WTC11 (cell line): ENCODE measurements at regions not wholly inside any gene's neighbourhood (a gene's known extent, or its start where the extent isn't known, plus 50 kb on each side); places are given as distances from the start of the nearest gene placed in this dataset.

ENCODE experiments used
- ATAC-seq: fragments of 200-7000 bp; cut with Tn5 transposase; 2 replicates; pipeline ENCODE4 v1.10.0; 2021; ENCODE audit warnings: mild to moderate bottlenecking, moderate library complexity
- CTCF ChIA-PET: fragments of 300-600 bp; sonication (Branson Sonifier 250); formaldehyde crosslinking; loops from one replicate; lab custom pipeline; 2021; ENCODE audit warnings: antibody characterized with exemption; lab: Charles Lee
- POLR2A ChIA-PET: fragments of 350-600 bp; sonication (Branson Sonifier 250); formaldehyde crosslinking; loops from one replicate; lab custom pipeline; 2021; ENCODE audit warnings: antibody characterized with exemption; lab: Charles Lee
- DNase-seq: peaks from one replicate; pipeline ENCODE4 v3.0.0; 2021; ENCODE audit warnings: low spot score
- H3K27ac Mint-ChIP-seq: 2 replicates; pipeline ENCODE4 v1.8.0; 2021; ENCODE audit warnings: mixed read lengths
- H3K27me3 Mint-ChIP-seq: 2 replicates; pipeline ENCODE4 v1.8.0; 2021; ENCODE audit warnings: low read depth, mild to moderate bottlenecking, moderate library complexity, mixed read lengths
- H3K36me3 Mint-ChIP-seq: 2 replicates; pipeline ENCODE4 v1.8.0; 2021; ENCODE audit warnings: mixed read lengths
- H3K4me1 Mint-ChIP-seq: 2 replicates; pipeline ENCODE4 v1.8.0; 2022; ENCODE audit warnings: mixed read lengths
- H3K4me3 Mint-ChIP-seq: 2 replicates; pipeline ENCODE4 v1.8.0; 2021; ENCODE audit warnings: mild to moderate bottlenecking, moderate library complexity, mixed read lengths
- H3K9me3 Mint-ChIP-seq: 2 replicates; pipeline ENCODE4 v1.8.0; 2021; ENCODE audit warnings: mixed read lengths
- CBFB ChIP-seq: sonication (generic); formaldehyde crosslinking; IDR thresholded peaks from 2 replicates; pipeline ENCODE4 v1.8.1; 2022; ENCODE audit warnings: mild to moderate bottlenecking, low read depth, missing genetic modification reagents
- CREB1 ChIP-seq: sonication (generic); formaldehyde crosslinking; IDR thresholded peaks from 2 replicates; pipeline ENCODE4 v1.8.0; 2023; ENCODE audit warnings: mild to moderate bottlenecking, missing genetic modification reagents
- ESRRA ChIP-seq: sonication (generic); formaldehyde crosslinking; IDR thresholded peaks from 2 replicates; pipeline ENCODE4 v1.8.1; 2022; ENCODE audit warnings: mild to moderate bottlenecking, missing genetic modification reagents, borderline replicate concordance
- JAZF1 ChIP-seq: fragments of 250-450 bp; sonication (Bioruptor Pico); IDR thresholded peaks from 2 replicates; pipeline ENCODE4 v1.9.0; 2021; ENCODE audit warnings: moderate library complexity, mild to moderate bottlenecking, inconsistent platforms
- NFE2L1 ChIP-seq: sonication (generic); formaldehyde crosslinking; IDR thresholded peaks from 2 replicates; pipeline ENCODE4 v1.8.1; 2023; ENCODE audit warnings: missing genetic modification reagents
- NR2C2 ChIP-seq: sonication (generic); formaldehyde crosslinking; IDR thresholded peaks from 2 replicates; pipeline ENCODE4 v1.8.0; 2022; ENCODE audit warnings: mild to moderate bottlenecking, missing genetic modification reagents
- SMAD4 ChIP-seq: sonication (generic); formaldehyde crosslinking; IDR thresholded peaks from 2 replicates; pipeline ENCODE4 v1.8.0; 2022; ENCODE audit warnings: mild to moderate bottlenecking, missing genetic modification reagents
- SOX15 ChIP-seq: fragments of 250-450 bp; sonication (Bioruptor Pico); IDR thresholded peaks from 2 replicates; pipeline ENCODE4 v1.9.0; 2021; ENCODE audit warnings: mild to moderate bottlenecking
- SP1 ChIP-seq: sonication (generic); formaldehyde crosslinking; conservative IDR thresholded peaks from 2 replicates; pipeline ENCODE4 v1.8.1; 2022; ENCODE audit warnings: missing genetic modification reagents
- TP53 ChIP-seq: sonication (generic); formaldehyde crosslinking; IDR thresholded peaks from 2 replicates; pipeline ENCODE4 v1.8.1; 2023; ENCODE audit warnings: mild to moderate bottlenecking, missing genetic modification reagents
- ZNF416 ChIP-seq: fragments of 250-450 bp; sonication (Bioruptor Pico); IDR thresholded peaks from 2 replicates; pipeline ENCODE4 v1.9.0; 2021; ENCODE audit warnings: mild to moderate bottlenecking, inconsistent platforms
- TF ChIP-seq, protein P1 (sequence below): sonication (generic); formaldehyde crosslinking; IDR thresholded peaks from 2 replicates; pipeline ENCODE4 v1.8.0; 2023; ENCODE audit warnings: mild to moderate bottlenecking, missing genetic modification reagents
- TF ChIP-seq, protein P2 (sequence below): fragments of 250-450 bp; sonication (Bioruptor Pico); IDR thresholded peaks from 2 replicates; pipeline ENCODE4 v1.9.0; 2021; ENCODE audit warnings: mild to moderate bottlenecking
- TF ChIP-seq, protein P3 (sequence below): sonication (generic); formaldehyde crosslinking; IDR thresholded peaks from 2 replicates; pipeline ENCODE4 v1.8.0; 2022; ENCODE audit warnings: missing genetic modification reagents
- TF ChIP-seq, protein P4 (sequence below): sonication (generic); formaldehyde crosslinking; IDR thresholded peaks from 2 replicates; pipeline ENCODE4 v1.8.1; 2023; ENCODE audit warnings: mild to moderate bottlenecking, missing genetic modification reagents
- TF ChIP-seq, protein P5 (sequence below): fragments of 250-450 bp; sonication (Bioruptor Pico); IDR thresholded peaks from 2 replicates; pipeline ENCODE4 v1.9.0; 2021; ENCODE audit warnings: mild to moderate bottlenecking

DNA sequence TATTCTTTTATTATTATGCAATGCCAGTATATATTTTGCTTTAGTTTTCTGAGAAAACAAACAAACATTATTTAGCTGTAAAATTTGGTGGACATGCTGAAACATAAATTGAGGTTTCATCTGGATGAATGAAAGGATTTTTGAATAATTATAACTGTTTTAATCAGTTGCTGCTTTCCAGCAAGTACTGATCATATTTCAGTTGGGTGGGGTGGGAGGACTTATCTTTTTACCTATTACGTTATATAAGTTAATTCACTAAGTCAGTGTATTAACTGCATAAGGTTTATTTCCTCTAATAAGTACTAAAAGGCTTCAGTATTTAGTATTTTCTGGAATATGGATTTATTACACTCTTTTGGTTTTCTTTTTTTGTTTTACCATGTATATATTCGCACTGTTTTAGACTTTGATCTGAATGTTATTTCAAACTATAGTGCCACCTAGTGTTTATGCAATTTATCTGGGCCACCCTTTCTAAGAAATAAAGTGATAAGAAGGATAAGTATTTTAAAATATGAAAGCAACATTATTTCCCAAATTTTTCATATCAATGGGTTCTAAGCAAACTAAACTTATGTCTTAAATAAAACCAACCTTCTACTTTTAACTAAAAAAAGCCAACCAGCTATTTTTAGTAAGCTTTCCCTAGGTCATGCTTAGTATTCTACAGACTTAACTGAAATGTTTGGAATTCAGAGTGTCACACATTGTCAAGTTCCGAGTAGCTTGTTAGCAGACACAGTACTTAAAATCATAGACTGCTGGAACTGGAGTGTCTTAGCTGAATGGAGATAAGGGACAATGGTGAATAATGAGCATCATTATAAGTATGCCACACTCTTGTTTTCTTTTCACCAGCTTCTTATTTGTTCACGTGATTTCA lies 105.4 kb upstream of the MCHR2 start:
- Mint-ChIP-seq H3K36me3 (no peaks in the 10 kb centered on the region), H3K27ac (no peak overlapping the region)
- DNase-seq = no peak

More for the DNA sequence above, 105.4 kb upstream of the MCHR2 start:
- ChIA-PET CTCF (interaction anchor here (0.7 to 6.3 kb wide), 12 partner anchors 8 to 231 kb away, joined by 3 to 52 read pairs (median 4); partner anchors contain the start of gene MCHR2), POLR2A (no interaction called here)
- Mint-ChIP-seq H3K4me3 (no peak overlapping the region), H3K9me3 (no peaks in the 10 kb centered on the region), H3K4me1 (peaks cover 4% of the 10 kb centered on the region), H3K27me3 (no peaks in the 10 kb centered on the region)
- peak; percentile 34; the same call in 1 of the 2 replicates for ATAC-seq
- TF ChIP-seq SOX15 (no peak), NR2C2 (CRISPR knock-in tag) (no peak), CBFB (CRISPR knock-in tag) (no peak), CREB1 (no peak), ZNF416 (CRISPR knock-in tag) (no peak), ESRRA (no peak), SMAD4 (no peak), SP1 (CRISPR knock-in tag) (no peak), NFE2L1 (no peak), JAZF1 (no peak), TP53 (no peak)
- TF ChIP-seq, protein P1, sequence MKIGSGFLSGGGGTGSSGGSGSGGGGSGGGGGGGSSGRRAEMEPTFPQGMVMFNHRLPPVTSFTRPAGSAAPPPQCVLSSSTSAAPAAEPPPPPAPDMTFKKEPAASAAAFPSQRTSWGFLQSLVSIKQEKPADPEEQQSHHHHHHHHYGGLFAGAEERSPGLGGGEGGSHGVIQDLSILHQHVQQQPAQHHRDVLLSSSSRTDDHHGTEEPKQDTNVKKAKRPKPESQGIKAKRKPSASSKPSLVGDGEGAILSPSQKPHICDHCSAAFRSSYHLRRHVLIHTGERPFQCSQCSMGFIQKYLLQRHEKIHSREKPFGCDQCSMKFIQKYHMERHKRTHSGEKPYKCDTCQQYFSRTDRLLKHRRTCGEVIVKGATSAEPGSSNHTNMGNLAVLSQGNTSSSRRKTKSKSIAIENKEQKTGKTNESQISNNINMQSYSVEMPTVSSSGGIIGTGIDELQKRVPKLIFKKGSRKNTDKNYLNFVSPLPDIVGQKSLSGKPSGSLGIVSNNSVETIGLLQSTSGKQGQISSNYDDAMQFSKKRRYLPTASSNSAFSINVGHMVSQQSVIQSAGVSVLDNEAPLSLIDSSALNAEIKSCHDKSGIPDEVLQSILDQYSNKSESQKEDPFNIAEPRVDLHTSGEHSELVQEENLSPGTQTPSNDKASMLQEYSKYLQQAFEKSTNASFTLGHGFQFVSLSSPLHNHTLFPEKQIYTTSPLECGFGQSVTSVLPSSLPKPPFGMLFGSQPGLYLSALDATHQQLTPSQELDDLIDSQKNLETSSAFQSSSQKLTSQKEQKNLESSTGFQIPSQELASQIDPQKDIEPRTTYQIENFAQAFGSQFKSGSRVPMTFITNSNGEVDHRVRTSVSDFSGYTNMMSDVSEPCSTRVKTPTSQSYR (CRISPR knock-in tag) = no peak
- TF ChIP-seq, protein P2, sequence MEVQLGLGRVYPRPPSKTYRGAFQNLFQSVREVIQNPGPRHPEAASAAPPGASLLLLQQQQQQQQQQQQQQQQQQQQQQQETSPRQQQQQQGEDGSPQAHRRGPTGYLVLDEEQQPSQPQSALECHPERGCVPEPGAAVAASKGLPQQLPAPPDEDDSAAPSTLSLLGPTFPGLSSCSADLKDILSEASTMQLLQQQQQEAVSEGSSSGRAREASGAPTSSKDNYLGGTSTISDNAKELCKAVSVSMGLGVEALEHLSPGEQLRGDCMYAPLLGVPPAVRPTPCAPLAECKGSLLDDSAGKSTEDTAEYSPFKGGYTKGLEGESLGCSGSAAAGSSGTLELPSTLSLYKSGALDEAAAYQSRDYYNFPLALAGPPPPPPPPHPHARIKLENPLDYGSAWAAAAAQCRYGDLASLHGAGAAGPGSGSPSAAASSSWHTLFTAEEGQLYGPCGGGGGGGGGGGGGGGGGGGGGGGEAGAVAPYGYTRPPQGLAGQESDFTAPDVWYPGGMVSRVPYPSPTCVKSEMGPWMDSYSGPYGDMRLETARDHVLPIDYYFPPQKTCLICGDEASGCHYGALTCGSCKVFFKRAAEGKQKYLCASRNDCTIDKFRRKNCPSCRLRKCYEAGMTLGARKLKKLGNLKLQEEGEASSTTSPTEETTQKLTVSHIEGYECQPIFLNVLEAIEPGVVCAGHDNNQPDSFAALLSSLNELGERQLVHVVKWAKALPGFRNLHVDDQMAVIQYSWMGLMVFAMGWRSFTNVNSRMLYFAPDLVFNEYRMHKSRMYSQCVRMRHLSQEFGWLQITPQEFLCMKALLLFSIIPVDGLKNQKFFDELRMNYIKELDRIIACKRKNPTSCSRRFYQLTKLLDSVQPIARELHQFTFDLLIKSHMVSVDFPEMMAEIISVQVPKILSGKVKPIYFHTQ (CRISPR knock-in tag) = no peak
- TF ChIP-seq, protein P3, sequence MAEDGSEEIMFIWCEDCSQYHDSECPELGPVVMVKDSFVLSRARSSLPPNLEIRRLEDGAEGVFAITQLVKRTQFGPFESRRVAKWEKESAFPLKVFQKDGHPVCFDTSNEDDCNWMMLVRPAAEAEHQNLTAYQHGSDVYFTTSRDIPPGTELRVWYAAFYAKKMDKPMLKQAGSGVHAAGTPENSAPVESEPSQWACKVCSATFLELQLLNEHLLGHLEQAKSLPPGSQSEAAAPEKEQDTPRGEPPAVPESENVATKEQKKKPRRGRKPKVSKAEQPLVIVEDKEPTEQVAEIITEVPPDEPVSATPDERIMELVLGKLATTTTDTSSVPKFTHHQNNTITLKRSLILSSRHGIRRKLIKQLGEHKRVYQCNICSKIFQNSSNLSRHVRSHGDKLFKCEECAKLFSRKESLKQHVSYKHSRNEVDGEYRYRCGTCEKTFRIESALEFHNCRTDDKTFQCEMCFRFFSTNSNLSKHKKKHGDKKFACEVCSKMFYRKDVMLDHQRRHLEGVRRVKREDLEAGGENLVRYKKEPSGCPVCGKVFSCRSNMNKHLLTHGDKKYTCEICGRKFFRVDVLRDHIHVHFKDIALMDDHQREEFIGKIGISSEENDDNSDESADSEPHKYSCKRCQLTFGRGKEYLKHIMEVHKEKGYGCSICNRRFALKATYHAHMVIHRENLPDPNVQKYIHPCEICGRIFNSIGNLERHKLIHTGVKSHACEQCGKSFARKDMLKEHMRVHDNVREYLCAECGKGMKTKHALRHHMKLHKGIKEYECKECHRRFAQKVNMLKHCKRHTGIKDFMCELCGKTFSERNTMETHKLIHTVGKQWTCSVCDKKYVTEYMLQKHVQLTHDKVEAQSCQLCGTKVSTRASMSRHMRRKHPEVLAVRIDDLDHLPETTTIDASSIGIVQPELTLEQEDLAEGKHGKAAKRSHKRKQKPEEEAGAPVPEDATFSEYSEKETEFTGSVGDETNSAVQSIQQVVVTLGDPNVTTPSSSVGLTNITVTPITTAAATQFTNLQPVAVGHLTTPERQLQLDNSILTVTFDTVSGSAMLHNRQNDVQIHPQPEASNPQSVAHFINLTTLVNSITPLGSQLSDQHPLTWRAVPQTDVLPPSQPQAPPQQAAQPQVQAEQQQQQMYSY (CRISPR knock-in tag) = no peak
- TF ChIP-seq, protein P4, sequence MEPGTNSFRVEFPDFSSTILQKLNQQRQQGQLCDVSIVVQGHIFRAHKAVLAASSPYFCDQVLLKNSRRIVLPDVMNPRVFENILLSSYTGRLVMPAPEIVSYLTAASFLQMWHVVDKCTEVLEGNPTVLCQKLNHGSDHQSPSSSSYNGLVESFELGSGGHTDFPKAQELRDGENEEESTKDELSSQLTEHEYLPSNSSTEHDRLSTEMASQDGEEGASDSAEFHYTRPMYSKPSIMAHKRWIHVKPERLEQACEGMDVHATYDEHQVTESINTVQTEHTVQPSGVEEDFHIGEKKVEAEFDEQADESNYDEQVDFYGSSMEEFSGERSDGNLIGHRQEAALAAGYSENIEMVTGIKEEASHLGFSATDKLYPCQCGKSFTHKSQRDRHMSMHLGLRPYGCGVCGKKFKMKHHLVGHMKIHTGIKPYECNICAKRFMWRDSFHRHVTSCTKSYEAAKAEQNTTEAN (CRISPR knock-in tag) = no peak
- TF ChIP-seq, protein P5, sequence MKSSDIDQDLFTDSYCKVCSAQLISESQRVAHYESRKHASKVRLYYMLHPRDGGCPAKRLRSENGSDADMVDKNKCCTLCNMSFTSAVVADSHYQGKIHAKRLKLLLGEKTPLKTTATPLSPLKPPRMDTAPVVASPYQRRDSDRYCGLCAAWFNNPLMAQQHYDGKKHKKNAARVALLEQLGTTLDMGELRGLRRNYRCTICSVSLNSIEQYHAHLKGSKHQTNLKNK (CRISPR knock-in tag) = no peak
